Kidney (tissue), 13 donors: ENCODE measurements at regions not wholly inside any gene's neighbourhood (a gene's known extent, or its start where the extent isn't known, plus 50 kb on each side); places are given as distances from the start of the nearest gene placed in this dataset.

Experiments
- DNase-seq, 5 donors: peaks; one replicate each; pipeline ENCODE4 v3.0.0-alpha.2; 2013 to 2020
- FAIRE-seq: peaks from 2 replicates; lab custom pipeline; 2012; peaks lifted over from hg19 to GRCh38; lab: Jason Lieb, UNC
- H3K27ac ChIP-seq, 2 donors: one replicate each; pipeline ENCODE4 v1.7.0; 2013; ENCODE audit warnings: low read depth in 2 of 2, low read length in 2 of 2, inconsistent platforms in 1 of 2
- H3K27me3 ChIP-seq: one replicate; pipeline ENCODE4 v1.7.1; 2013; ENCODE audit warnings: low read length, inconsistent platforms; ENCODE audit not compliant: control insufficient read depth, insufficient read depth
- H3K36me3 ChIP-seq, 3 donors: one replicate each; pipeline versions ENCODE4 v1.7.0 to v1.7.1; 2013; ENCODE audit warnings: low read length in 3 of 3, control low read depth in 1 of 3, inconsistent platforms in 1 of 3; ENCODE audit not compliant: insufficient read depth in 3 of 3, control insufficient read depth in 2 of 3
- H3K4me1 ChIP-seq, 3 donors: one replicate each; pipeline versions ENCODE4 v1.7.0 to v1.7.1; 2013; ENCODE audit warnings: low read length in 3 of 3, inconsistent platforms in 1 of 3, low read depth in 1 of 3; ENCODE audit not compliant: control insufficient read depth in 2 of 3, insufficient read depth in 2 of 3
- H3K4me3 ChIP-seq, 3 donors: one replicate each; pipeline versions ENCODE4 v1.7.0 to v1.8.1; 2013; ENCODE audit warnings: low read length in 3 of 3, control low read depth in 1 of 3, inconsistent platforms in 1 of 3
- H3K9ac ChIP-seq, 3 donors: one replicate each; pipeline versions ENCODE4 v1.7.0 to v1.7.1; 2013; ENCODE audit warnings: low read length in 3 of 3, control low read depth in 1 of 3, inconsistent platforms in 1 of 3
- H3K9me3 ChIP-seq, 3 donors: one replicate each; pipeline versions ENCODE4 v1.7.0 to v1.7.1; 2013; ENCODE audit warnings: low read length in 3 of 3, control low read depth in 1 of 3, inconsistent platforms in 1 of 3; ENCODE audit not compliant: control insufficient read depth in 2 of 3, insufficient read depth in 1 of 3
- CTCF ChIP-seq: IDR thresholded peaks from 3 replicates; pipeline ENCODE4 v1.5.1; 2012; ENCODE audit warnings: mild to moderate bottlenecking, moderate library complexity, borderline replicate concordance; ENCODE audit not compliant: insufficient read depth; ENCODE audit errors: extremely low read depth
- intact Hi-C: fragments of 100-400 bp; cut with DNase I; formaldehyde crosslinking; loops from one replicate; pipeline ENCODE4 v1.11.1; 2022
- donor health status: control.
- donor health status: control.
- donor health status: control.
- donor health status: control.
- donor health status: control.
- donor health status: DM: yes; HTN: yes; CAD: no.
- donor health status: Normal renal cell carcinoma (clear cell type).

DNA sequence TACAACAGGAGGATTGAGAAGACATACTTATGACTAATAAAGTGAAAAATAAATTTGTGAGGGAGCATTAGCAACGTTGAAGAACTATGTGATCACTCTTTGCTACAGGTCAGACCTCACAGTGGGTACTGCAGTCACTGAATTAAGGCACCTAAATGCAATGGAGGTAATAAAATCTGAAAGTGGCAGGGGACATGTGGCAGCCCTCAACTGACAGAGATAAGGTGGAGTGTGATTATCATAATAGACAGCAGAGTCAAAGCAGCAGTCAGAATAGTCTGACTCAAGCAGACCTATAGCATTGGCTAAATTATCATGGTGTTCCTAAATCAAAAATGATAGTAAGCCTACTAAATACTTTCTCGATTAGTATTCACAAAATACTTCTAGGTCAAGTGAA is 1220.5 kb downstream of the PCDH18 start:
- FAIRE-seq, result no peak
- no peaks in the 10 kb centered on the region for H3K36me3 ChIP-seq
- no peaks in the 10 kb centered on the region for H3K4me1 ChIP-seq
- intact Hi-C loops, result no loop called here
- no peak overlapping the region for H3K9ac ChIP-seq
- H3K4me3 ChIP-seq, result no peak overlapping the region
- no peak for TF ChIP-seq CTCF
- H3K27me3 ChIP-seq, result no peaks in the 10 kb centered on the region
- no peak overlapping the region for H3K27ac ChIP-seq
- no peak for DNase-seq
- H3K9me3 ChIP-seq, result no peaks in the 10 kb centered on the region

DNA sequence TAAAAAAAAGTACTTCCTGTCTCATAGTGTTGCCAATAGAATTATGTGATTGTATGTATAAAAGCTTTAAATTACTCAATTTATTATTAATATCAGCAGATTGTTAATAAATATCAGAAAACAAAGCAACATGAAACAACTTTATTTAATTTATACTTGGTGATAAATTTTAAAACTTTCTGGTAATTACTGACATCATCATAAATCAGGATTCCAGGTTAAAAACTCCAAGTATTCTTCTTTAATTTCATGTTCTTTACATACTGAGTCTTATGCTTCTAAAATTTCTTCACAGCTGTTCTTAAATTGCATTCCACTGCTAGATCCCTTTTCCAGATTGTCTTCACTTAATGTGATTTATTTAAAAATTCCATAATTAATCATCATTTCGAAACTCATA is 1224.5 kb downstream of the PCDH18 start:
- FAIRE-seq, result peak; percentile 3
- no peak overlapping the region for H3K9ac ChIP-seq
- no peak for TF ChIP-seq CTCF
- intact Hi-C loops, result no loop called here
- no peaks in the 10 kb centered on the region for H3K36me3 ChIP-seq
- H3K4me3 ChIP-seq, result no peak overlapping the region
- H3K27me3 ChIP-seq, result no peaks in the 10 kb centered on the region
- H3K9me3 ChIP-seq, result no peaks in the 10 kb centered on the region
- no peak for DNase-seq
- no peaks in the 10 kb centered on the region for H3K4me1 ChIP-seq
- no peak overlapping the region for H3K27ac ChIP-seq

GRCh38 chr4:136306361-136306760 is 1225.9 kb downstream of the PCDH18 start:
- Histone ChIP-seq H3K27ac (no peak overlapping the region), H3K36me3 (no peaks in the 10 kb centered on the region), H3K4me1 (no peaks in the 10 kb centered on the region), H3K27me3 (no peaks in the 10 kb centered on the region), H3K9ac (no peak overlapping the region), H3K9me3 (no peaks in the 10 kb centered on the region), H3K4me3 (no peak overlapping the region)
- TF ChIP-seq CTCF, result no peak
- intact Hi-C loops, result no loop called here
- no peak for DNase-seq
- no peak for FAIRE-seq

DNA sequence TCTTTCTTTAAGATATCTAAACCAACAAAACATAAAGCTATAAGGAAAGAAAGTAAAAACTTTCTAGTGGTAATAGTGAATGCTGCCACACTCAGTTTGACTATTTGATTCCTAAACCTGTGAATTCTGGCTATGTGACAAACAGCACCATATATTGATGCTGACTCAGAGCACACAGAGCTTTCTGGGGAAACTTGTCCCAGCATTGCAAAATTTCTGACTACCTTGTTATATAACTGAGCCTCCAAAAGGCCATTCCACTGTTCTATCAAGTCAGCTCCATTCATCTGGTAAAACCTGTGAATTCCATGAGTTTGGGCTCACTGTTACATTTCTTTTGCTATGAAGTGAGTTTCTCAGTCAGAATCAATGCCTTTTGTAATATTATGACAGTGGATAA is 1229.7 kb downstream of the PCDH18 start:
- TF ChIP-seq CTCF, result no peak
- Histone ChIP-seq H3K9me3 (no peaks in the 10 kb centered on the region), H3K4me3 (no peak overlapping the region), H3K27me3 (no peaks in the 10 kb centered on the region), H3K27ac (no peak overlapping the region), H3K36me3 (no peaks in the 10 kb centered on the region), H3K4me1 (no peaks in the 10 kb centered on the region), H3K9ac (no peak overlapping the region)
- intact Hi-C loops, result no loop called here
- no peak for FAIRE-seq
- no peak for DNase-seq
